Duodenal mucosa (tissue), 2 donors: ENCODE measurements at regions not wholly inside any gene's neighbourhood (a gene's known extent, or its start where the extent isn't known, plus 50 kb on each side); places are given as distances from the start of the nearest gene placed in this dataset.
"Not testable (repeated sequence)": the region's sequence is repeated elsewhere in the genome, so short reads cannot be mapped to it uniquely, and the experiment has no call there.

Experiments used
- H3K27ac ChIP-seq: one replicate; pipeline ENCODE4 v1.7.0; 2013; ENCODE audit warnings: low read depth, low read length
- H3K27me3 ChIP-seq, 2 donors: one replicate each; pipeline ENCODE4 v1.7.0; 2013; ENCODE audit warnings: low read length in 2 of 2, control low read depth in 1 of 2; ENCODE audit not compliant: insufficient read depth in 2 of 2, control insufficient read depth in 1 of 2
- H3K36me3 ChIP-seq, 2 donors: one replicate each; pipeline ENCODE4 v1.7.0; 2013; ENCODE audit warnings: low read length in 2 of 2, control low read depth in 1 of 2; ENCODE audit not compliant: insufficient read depth in 2 of 2, control insufficient read depth in 1 of 2
- H3K4me1 ChIP-seq, 2 donors: one replicate each; pipeline ENCODE4 v1.7.0; 2013; ENCODE audit warnings: low read length in 2 of 2, control low read depth in 1 of 2; ENCODE audit not compliant: insufficient read depth in 2 of 2, control insufficient read depth in 1 of 2
- H3K4me3 ChIP-seq, 2 donors: one replicate each; pipeline ENCODE4 v1.7.0; 2013; ENCODE audit warnings: low read length in 2 of 2, low read depth in 1 of 2
- H3K9ac ChIP-seq, 2 donors: one replicate each; pipeline ENCODE4 v1.7.0; 2013; ENCODE audit warnings: low read length in 2 of 2, low read depth in 1 of 2
- H3K9me3 ChIP-seq, 2 donors: one replicate each; pipeline ENCODE4 v1.7.0; 2013; ENCODE audit warnings: low read length in 2 of 2, control low read depth in 1 of 2; ENCODE audit not compliant: control insufficient read depth in 1 of 2

- no peak overlapping the region for H3K27ac ChIP-seq
- no peaks in the 10 kb centered on the region for H3K27me3 ChIP-seq
- no peak overlapping the region for H3K4me3 ChIP-seq
- H3K9me3 ChIP-seq, result peaks cover 0 to 6% of the 10 kb centered on the region in 2 donors
- peaks cover 0 to 2% of the 10 kb centered on the region in 2 donors for H3K4me1 ChIP-seq
- H3K36me3 ChIP-seq, result no peaks in the 10 kb centered on the region
- H3K9ac ChIP-seq, result no peak overlapping the region
Measured at GRCh38 chr2:239833269-239834109, 191.7 kb downstream of the NDUFA10 start.

- Histone ChIP-seq H3K27me3 (no peaks in the 10 kb centered on the region), H3K9me3 (peaks cover 0 to 6% of the 10 kb centered on the region in 2 donors), H3K36me3 (no peaks in the 10 kb centered on the region), H3K4me1 (peaks cover 0 to 2% of the 10 kb centered on the region in 2 donors), H3K4me3 (no peak overlapping the region), H3K9ac (no peak overlapping the region), H3K27ac (no peak overlapping the region)
Measured at GRCh38 chr2:239832490-239833268, 192.5 kb downstream of the NDUFA10 start.

GRCh38 chr2:239831861-239832489 is 193.2 kb downstream of the NDUFA10 start:
- Histone ChIP-seq H3K9me3 (peaks cover 0 to 6% of the 10 kb centered on the region in 2 donors), H3K36me3 (no peaks in the 10 kb centered on the region), H3K27ac (no peak overlapping the region), H3K4me3 (no peak overlapping the region), H3K27me3 (no peaks in the 10 kb centered on the region), H3K9ac (no peak overlapping the region), H3K4me1 (peaks cover 0 to 2% of the 10 kb centered on the region in 2 donors)

- Histone ChIP-seq H3K27me3 (no peaks in the 10 kb centered on the region), H3K4me3 (no peak overlapping the region), H3K27ac (no peak overlapping the region), H3K9ac (no peak overlapping the region), H3K4me1 (peaks cover 0 to 2% of the 10 kb centered on the region in 2 donors), H3K9me3 (no peaks in the 10 kb centered on the region), H3K36me3 (no peaks in the 10 kb centered on the region)
Measured at GRCh38 chr2:239831001-239831731, 194.0 kb downstream of the NDUFA10 start.

GRCh38 chr2:239830121-239831000 is 194.8 kb downstream of the NDUFA10 start:
- Histone ChIP-seq H3K27ac (no peak overlapping the region), H3K9ac (no peak overlapping the region), H3K27me3 (no peaks in the 10 kb centered on the region), H3K4me1 (peaks cover 0 to 2% of the 10 kb centered on the region in 2 donors), H3K4me3 (no peak overlapping the region), H3K9me3 (no peaks in the 10 kb centered on the region), H3K36me3 (no peaks in the 10 kb centered on the region)

- no peak overlapping the region for H3K27ac ChIP-seq
- H3K36me3 ChIP-seq, result no peaks in the 10 kb centered on the region
- peaks cover 0 to 5% of the 10 kb centered on the region in 2 donors for H3K4me1 ChIP-seq
- H3K27me3 ChIP-seq, result no peaks in the 10 kb centered on the region
- H3K4me3 ChIP-seq, result no peak overlapping the region
- H3K9me3 ChIP-seq, result no peaks in the 10 kb centered on the region
- no peak overlapping the region for H3K9ac ChIP-seq
Measured at GRCh38 chr2:239829326-239829725, 195.8 kb downstream of the NDUFA10 start.

- H3K9ac ChIP-seq, H3K4me1 ChIP-seq, H3K27ac ChIP-seq, H3K9me3 ChIP-seq, H3K4me3 ChIP-seq, H3K36me3 ChIP-seq, H3K27me3 ChIP-seq: not testable (repeated sequence)
Measured at GRCh38 chr2:239828973-239829275, 196.2 kb downstream of the NDUFA10 start.

GRCh38 chr2:239828192-239828972 is 196.8 kb downstream of the NDUFA10 start:
- Histone ChIP-seq H3K9ac (no peak overlapping the region), H3K4me1 (peaks cover 0 to 6% of the 10 kb centered on the region in 2 donors), H3K9me3 (no peaks in the 10 kb centered on the region), H3K36me3 (no peaks in the 10 kb centered on the region), H3K27ac (no peak overlapping the region), H3K4me3 (no peak overlapping the region), H3K27me3 (no peaks in the 10 kb centered on the region)

- Histone ChIP-seq H3K27me3 (no peaks in the 10 kb centered on the region), H3K4me3 (no peak overlapping the region), H3K36me3 (no peaks in the 10 kb centered on the region), H3K4me1 (peaks cover 0 to 6% of the 10 kb centered on the region in 2 donors), H3K9ac (no peak overlapping the region), H3K9me3 (no peaks in the 10 kb centered on the region), H3K27ac (no peak overlapping the region)
Measured at GRCh38 chr2:239827523-239827890, 197.6 kb downstream of the NDUFA10 start.
